ENCODE measurements at regions not wholly inside any gene's neighbourhood (a gene's known extent, or its start where the extent isn't known, plus 50 kb on each side); places are given as distances from the start of the nearest gene placed in this dataset.

DNA sequence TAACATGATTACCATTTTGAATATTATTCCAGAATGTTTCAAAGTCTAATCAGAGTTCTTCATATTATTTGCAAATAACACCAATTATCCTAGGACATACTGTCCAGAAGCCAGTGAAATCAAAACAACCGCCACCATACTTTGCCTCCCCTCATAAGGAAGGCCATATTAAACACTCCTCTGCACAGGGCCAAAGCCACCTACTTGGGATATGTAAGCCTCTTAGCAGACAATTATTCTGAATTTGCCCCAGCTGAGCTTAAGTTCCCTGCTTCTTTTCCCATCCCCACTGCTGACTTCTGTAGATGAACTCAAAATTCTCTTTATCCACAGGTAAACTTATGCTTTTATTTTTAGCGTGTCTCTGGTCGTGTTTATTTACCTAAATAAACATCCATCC is 374.0 kb downstream of the KIF2B start:
- TF ChIP-seq, protein P1, sequence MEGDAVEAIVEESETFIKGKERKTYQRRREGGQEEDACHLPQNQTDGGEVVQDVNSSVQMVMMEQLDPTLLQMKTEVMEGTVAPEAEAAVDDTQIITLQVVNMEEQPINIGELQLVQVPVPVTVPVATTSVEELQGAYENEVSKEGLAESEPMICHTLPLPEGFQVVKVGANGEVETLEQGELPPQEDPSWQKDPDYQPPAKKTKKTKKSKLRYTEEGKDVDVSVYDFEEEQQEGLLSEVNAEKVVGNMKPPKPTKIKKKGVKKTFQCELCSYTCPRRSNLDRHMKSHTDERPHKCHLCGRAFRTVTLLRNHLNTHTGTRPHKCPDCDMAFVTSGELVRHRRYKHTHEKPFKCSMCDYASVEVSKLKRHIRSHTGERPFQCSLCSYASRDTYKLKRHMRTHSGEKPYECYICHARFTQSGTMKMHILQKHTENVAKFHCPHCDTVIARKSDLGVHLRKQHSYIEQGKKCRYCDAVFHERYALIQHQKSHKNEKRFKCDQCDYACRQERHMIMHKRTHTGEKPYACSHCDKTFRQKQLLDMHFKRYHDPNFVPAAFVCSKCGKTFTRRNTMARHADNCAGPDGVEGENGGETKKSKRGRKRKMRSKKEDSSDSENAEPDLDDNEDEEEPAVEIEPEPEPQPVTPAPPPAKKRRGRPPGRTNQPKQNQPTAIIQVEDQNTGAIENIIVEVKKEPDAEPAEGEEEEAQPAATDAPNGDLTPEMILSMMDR (IDR thresholded peaks at IDR 0.05) = no peak
- TF ChIP-seq POLR2A (IDR thresholded peaks at IDR 0.05) = no peak

All from heart left ventricle (tissue), 13 donors.